K562 (cell line): ENCODE measurements at regions not wholly inside any gene's neighbourhood (a gene's known extent, or its start where the extent isn't known, plus 50 kb on each side); places are given as distances from the start of the nearest gene placed in this dataset.

Experiments used
- ATAC-seq: fragments of 200-7000 bp; cut with Tn5 transposase; 3 replicates; pipeline ENCODE4 v1.9.1; 2020; ENCODE audit warnings: moderate library complexity
- BruUV-seq: library from RNA; stranded (reverse); fragments of 400-500 nt; replicated peaks from 2 replicates; lab custom pipeline; 2021; lab: Mats Ljungman, UMichigan
- CTCF ChIA-PET: fragments of 300-600 bp; formaldehyde crosslinking; extraction: SDS; loops from one replicate; lab custom pipeline; 2021; ENCODE audit warnings: low intra/inter-chr PET ratio; lab: Yijun Ruan, JAX
- POLR2A ChIA-PET: fragments of 300-600, 350-650 bp; sonication (Branson Sonifier 250); formaldehyde crosslinking; extraction: SDS; loops from one replicate; lab custom pipeline; 2021; ENCODE audit warnings: antibody characterized with exemption, inconsistent platforms; lab: Yijun Ruan, JAX
- DNase-seq, 4 experiments: peaks; one replicate each; pipeline versions ENCODE4 v3.0.0 to v3.0.0-alpha.2; 2011 to 2018; ENCODE audit warnings: low spot score in 3 of 4, mixed read lengths in 3 of 4; ENCODE audit errors: extremely low read depth in 1 of 4
- FAIRE-seq: peaks from 2 replicates; lab custom pipeline; 2011; peaks lifted over from hg19 to GRCh38; lab: Jason Lieb, UNC
- H2AFZ ChIP-seq: 2 replicates; pipeline ENCODE4 v1.6.0; 2011; ENCODE audit warnings: low read depth, low read length, control low read depth, inconsistent platforms
- H3K27ac ChIP-seq: fragments of 200-600 bp; 3 replicates; pipeline ENCODE4 v1.8.0; 2011; ENCODE audit warnings: low read depth, mild to moderate bottlenecking, control low read depth, inconsistent platforms, low read length, moderate library complexity, mixed read lengths; ENCODE audit errors: extremely low read depth
- H3K27me3 ChIP-seq, 2 experiments: fragments of 300-600 bp in 1 of 2; 2 replicates in 1 of 2; 3 replicates in 1 of 2; pipeline versions ENCODE4 v1.6.0 to v1.8.0; 2011; ENCODE audit warnings: inconsistent platforms in 2 of 2, low read length in 2 of 2, mild to moderate bottlenecking in 1 of 2, mixed read lengths in 1 of 2, moderate library complexity in 1 of 2; ENCODE audit not compliant: control insufficient read depth in 2 of 2, insufficient read depth in 2 of 2
- H3K36me3 ChIP-seq: fragments of 300-600 bp; 3 replicates; pipeline ENCODE4 v1.8.0; 2011; ENCODE audit warnings: mild to moderate bottlenecking, low read length, inconsistent platforms; ENCODE audit not compliant: control insufficient read depth, insufficient read depth
- H3K4me1 ChIP-seq, 2 experiments: fragments of 200-600 bp in 1 of 2; replicated peaks in 1 of 2; 2 replicates in 1 of 2; 3 replicates in 1 of 2; pipeline versions ENCODE4 v1.5.1 to v1.8.0; 2011; ENCODE audit warnings: inconsistent platforms in 2 of 2, low read length in 2 of 2, mild to moderate bottlenecking in 1 of 2, mixed read lengths in 1 of 2, moderate library complexity in 1 of 2; ENCODE audit not compliant: control insufficient read depth in 2 of 2, insufficient read depth in 2 of 2
- H3K4me2 ChIP-seq: 2 replicates; pipeline ENCODE4 v1.6.1; 2011; ENCODE audit warnings: low read length, control low read depth, inconsistent platforms, mixed read lengths; ENCODE audit not compliant: insufficient read depth
- H3K4me3 ChIP-seq: fragments of 200-600 bp; sonication (generic), shearing (Covaris generic); 2 replicates; pipeline ENCODE4 v1.5.1; 2016; ENCODE audit warnings: control low read depth, inconsistent platforms
- H3K79me2 ChIP-seq: fragments of 200-600 bp; 3 replicates; pipeline ENCODE4 v1.8.0; 2011; ENCODE audit warnings: low read length, inconsistent platforms; ENCODE audit not compliant: control insufficient read depth, insufficient read depth
- H3K9ac ChIP-seq, 2 experiments: 2 replicates each; pipeline versions ENCODE4 v1.6.0 to v1.6.1; 2011; ENCODE audit warnings: low read depth in 2 of 2, low read length in 2 of 2, control low read depth in 1 of 2, inconsistent platforms in 1 of 2, mild to moderate bottlenecking in 1 of 2, mixed read lengths in 1 of 2; ENCODE audit not compliant: insufficient read depth in 1 of 2
- H3K9me1 ChIP-seq: one replicate; pipeline ENCODE4 v1.6.0; 2011; ENCODE audit warnings: inconsistent platforms, mild to moderate bottlenecking, low read length, moderate library complexity; ENCODE audit not compliant: control insufficient read depth, insufficient read depth
- H3K9me3 ChIP-seq: replicated peaks from 2 replicates; pipeline ENCODE4 v1.5.1; 2011; ENCODE audit warnings: low read depth, low read length, inconsistent platforms; ENCODE audit not compliant: control insufficient read depth, insufficient read depth
- H4K20me1 ChIP-seq: replicated peaks from 2 replicates; pipeline ENCODE4 v1.6.1; 2011; ENCODE audit warnings: low read length, inconsistent platforms, mixed read lengths; ENCODE audit not compliant: control insufficient read depth, insufficient read depth
- KDM2B ChIP-seq: fragments of 250-450 bp; sonication (Bioruptor Pico); IDR thresholded peaks from 2 replicates; pipeline ENCODE4 v1.8.0; 2021; ENCODE audit warnings: mild to moderate bottlenecking, moderate library complexity
- POLR2AphosphoS5 ChIP-seq: IDR thresholded peaks from 2 replicates; pipeline ENCODE4 v1.6.1; 2011; ENCODE audit warnings: mild to moderate bottlenecking, low read depth, low read length, moderate library complexity; ENCODE audit not compliant: control insufficient read depth, insufficient read depth
- RBM15 ChIP-seq: fragments of 200-400 bp; formaldehyde crosslinking; IDR thresholded peaks from 2 replicates; pipeline ENCODE4 v1.6.1; 2018; ENCODE audit warnings: mild to moderate bottlenecking, low read length, moderate library complexity; ENCODE audit not compliant: insufficient read depth
- WGBS: fragments of 100-300 bp; shearing (Covaris generic); methylation state at CpG from one replicate; pipeline ENCODE4 v1.1.6; 2016; ENCODE audit warnings: low coverage, mixed read lengths; ENCODE audit not compliant: insufficient coverage; ENCODE audit errors: missing lambda C conversion rate; 5-methylcytosine and 5-hydroxymethylcytosine counted together
- in situ Hi-C: fragments of 300-500 bp; cut with MboI; formaldehyde crosslinking; loops from 4 replicates; pipeline ENCODE4 v1.15.0; 2018; ENCODE audit warnings: inconsistent platforms, mixed read lengths
- intact Hi-C: fragments of 100-400 bp; cut with micrococcal nuclease; formaldehyde crosslinking; loops from 2 replicates; pipeline ENCODE4 v1.14.2; 2022
- TF ChIP-seq, protein P1 (sequence below): fragments of 450-650 bp; formaldehyde crosslinking; IDR thresholded peaks from 2 replicates; pipeline ENCODE4 v1.4.0; 2020; ENCODE audit warnings: mild to moderate bottlenecking, mixed read lengths
- TF ChIP-seq, protein P2 (sequence below): conservative IDR thresholded peaks from 2 replicates; pipeline ENCODE4 v1.6.1; 2011; ENCODE audit warnings: low read depth, mild to moderate bottlenecking, low read length; ENCODE audit not compliant: control insufficient read depth
- TF ChIP-seq, protein P3 (sequence below): sonication (generic); IDR thresholded peaks from 2 replicates; pipeline ENCODE4 v1.6.1; 2016
- TF ChIP-seq, protein P4 (sequence below): IDR thresholded peaks from 3 replicates; pipeline ENCODE4 v1.6.1; 2011; ENCODE audit warnings: borderline replicate concordance, mild to moderate bottlenecking; ENCODE audit not compliant: insufficient read length, insufficient read depth
- TF ChIP-seq, protein P5 (sequence below): IDR thresholded peaks from 2 replicates; pipeline ENCODE4 v1.6.1; 2014; ENCODE audit warnings: antibody characterized with exemption

DNA sequence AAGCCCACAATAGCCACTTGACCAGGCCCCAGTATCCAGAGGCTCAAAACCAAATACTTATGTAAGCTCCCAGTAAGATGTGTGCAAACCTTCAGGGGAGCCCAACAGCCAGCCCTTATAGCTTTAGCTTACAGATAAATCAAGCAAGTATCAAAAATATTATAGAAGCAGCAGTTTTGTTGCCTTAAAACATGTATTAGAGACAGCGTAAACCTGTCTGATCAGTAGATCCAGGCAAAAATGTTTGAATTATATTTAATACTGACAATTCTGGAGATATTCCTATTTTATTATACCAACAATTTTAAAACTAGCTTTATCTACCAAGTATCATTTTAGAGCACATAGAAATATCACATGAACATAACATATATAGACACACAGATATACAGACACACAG lies 365.6 kb upstream of the KLF4 start:
- no peak overlapping the region for H3K27ac ChIP-seq
- no peak for TF ChIP-seq POLR2AphosphoS5
- TF ChIP-seq KDM2B (CRISPR knock-in tag), result no peak
- no peak for DNase-seq
- intact Hi-C loops (no loop called here), in situ Hi-C loops (no loop called here)
- no peaks in the 10 kb centered on the region for H4K20me1 ChIP-seq
- BruUV-seq, result no TSS peak
- H3K9me1 ChIP-seq, result no peaks in the 10 kb centered on the region
- H2AFZ ChIP-seq, result no peak overlapping the region
- no peak overlapping the region for H3K4me2 ChIP-seq
- FAIRE-seq, result no peak
- WGBS, result 25% methylated on average over 1 of the region's 1 CpG
- no peaks in the 10 kb centered on the region for H3K79me2 ChIP-seq
- no peaks in the 10 kb centered on the region for H3K9me3 ChIP-seq
- H3K4me1 ChIP-seq, result no peaks in the 10 kb centered on the region
- ChIA-PET POLR2A (no interaction called here), CTCF (no interaction called here)
- no peak for ATAC-seq
- peaks cover 0 to 13% of the 10 kb centered on the region in 2 experiments; a peak in 3 of 5 replicates for H3K27me3 ChIP-seq
- no peaks in the 10 kb centered on the region for H3K36me3 ChIP-seq
- no peak overlapping the region for H3K4me3 ChIP-seq
- H3K9ac ChIP-seq, result no peak overlapping the region

DNA sequence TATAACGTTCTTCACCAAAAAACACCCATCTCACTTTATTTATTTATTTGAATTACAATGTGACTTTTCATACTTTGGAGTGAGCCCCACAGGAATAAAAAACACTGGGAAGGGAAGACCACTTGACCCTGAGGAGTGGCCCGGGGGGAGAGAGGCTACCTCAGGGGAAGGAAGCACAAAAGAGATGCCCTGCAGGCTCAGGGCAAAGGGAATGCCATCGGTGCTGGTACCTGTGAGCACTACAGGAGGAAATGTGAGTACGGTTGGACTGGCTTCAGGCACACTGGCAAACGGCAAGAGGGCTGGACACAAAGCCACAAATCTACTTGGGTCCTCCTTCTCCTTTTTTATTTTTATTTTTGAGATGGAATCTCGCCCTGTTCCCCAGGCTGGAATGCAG lies 363.9 kb upstream of the KLF4 start:
- no TSS peak for BruUV-seq
- Histone ChIP-seq H3K27ac (no peak overlapping the region), H3K9ac (no peak overlapping the region), H4K20me1 (no peaks in the 10 kb centered on the region), H3K9me3 (no peaks in the 10 kb centered on the region), H2AFZ (no peak overlapping the region), H3K27me3 (peaks cover 0 to 18% of the 10 kb centered on the region in 2 experiments; a peak in 3 of 5 replicates), H3K4me2 (no peak overlapping the region), H3K79me2 (no peaks in the 10 kb centered on the region), H3K4me1 (no peaks in the 10 kb centered on the region), H3K4me3 (no peak overlapping the region), H3K9me1 (no peaks in the 10 kb centered on the region), H3K36me3 (no peaks in the 10 kb centered on the region)
- ChIA-PET CTCF (no interaction called here), POLR2A (no interaction called here)
- intact Hi-C loops (no loop called here), in situ Hi-C loops (no loop called here)
- ATAC-seq, result no peak
- 0% methylated on average over 6 of the region's 6 CpGs for WGBS
- FAIRE-seq, result no peak
- DNase-seq, result no peak
- no peak for TF ChIP-seq RBM15
- TF ChIP-seq, protein P1, sequence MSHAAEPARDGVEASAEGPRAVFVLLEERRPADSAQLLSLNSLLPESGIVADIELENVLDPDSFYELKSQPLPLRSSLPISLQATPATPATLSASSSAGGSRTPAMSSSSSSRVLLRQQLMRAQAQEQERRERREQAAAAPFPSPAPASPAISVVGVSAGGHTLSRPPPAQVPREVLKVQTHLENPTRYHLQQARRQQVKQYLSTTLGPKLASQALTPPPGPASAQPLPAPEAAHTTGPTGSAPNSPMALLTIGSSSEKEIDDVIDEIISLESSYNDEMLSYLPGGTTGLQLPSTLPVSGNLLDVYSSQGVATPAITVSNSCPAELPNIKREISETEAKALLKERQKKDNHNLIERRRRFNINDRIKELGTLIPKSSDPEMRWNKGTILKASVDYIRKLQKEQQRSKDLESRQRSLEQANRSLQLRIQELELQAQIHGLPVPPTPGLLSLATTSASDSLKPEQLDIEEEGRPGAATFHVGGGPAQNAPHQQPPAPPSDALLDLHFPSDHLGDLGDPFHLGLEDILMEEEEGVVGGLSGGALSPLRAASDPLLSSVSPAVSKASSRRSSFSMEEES (CRISPR knock-in tag), result no peak
- TF ChIP-seq, protein P2, sequence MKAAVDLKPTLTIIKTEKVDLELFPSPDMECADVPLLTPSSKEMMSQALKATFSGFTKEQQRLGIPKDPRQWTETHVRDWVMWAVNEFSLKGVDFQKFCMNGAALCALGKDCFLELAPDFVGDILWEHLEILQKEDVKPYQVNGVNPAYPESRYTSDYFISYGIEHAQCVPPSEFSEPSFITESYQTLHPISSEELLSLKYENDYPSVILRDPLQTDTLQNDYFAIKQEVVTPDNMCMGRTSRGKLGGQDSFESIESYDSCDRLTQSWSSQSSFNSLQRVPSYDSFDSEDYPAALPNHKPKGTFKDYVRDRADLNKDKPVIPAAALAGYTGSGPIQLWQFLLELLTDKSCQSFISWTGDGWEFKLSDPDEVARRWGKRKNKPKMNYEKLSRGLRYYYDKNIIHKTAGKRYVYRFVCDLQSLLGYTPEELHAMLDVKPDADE, result no peak
- TF ChIP-seq, protein P3, sequence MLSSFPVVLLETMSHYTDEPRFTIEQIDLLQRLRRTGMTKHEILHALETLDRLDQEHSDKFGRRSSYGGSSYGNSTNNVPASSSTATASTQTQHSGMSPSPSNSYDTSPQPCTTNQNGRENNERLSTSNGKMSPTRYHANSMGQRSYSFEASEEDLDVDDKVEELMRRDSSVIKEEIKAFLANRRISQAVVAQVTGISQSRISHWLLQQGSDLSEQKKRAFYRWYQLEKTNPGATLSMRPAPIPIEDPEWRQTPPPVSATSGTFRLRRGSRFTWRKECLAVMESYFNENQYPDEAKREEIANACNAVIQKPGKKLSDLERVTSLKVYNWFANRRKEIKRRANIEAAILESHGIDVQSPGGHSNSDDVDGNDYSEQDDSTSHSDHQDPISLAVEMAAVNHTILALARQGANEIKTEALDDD, result no peak
- TF ChIP-seq, protein P4, sequence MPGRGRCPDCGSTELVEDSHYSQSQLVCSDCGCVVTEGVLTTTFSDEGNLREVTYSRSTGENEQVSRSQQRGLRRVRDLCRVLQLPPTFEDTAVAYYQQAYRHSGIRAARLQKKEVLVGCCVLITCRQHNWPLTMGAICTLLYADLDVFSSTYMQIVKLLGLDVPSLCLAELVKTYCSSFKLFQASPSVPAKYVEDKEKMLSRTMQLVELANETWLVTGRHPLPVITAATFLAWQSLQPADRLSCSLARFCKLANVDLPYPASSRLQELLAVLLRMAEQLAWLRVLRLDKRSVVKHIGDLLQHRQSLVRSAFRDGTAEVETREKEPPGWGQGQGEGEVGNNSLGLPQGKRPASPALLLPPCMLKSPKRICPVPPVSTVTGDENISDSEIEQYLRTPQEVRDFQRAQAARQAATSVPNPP, result no peak
- TF ChIP-seq, protein P5, sequence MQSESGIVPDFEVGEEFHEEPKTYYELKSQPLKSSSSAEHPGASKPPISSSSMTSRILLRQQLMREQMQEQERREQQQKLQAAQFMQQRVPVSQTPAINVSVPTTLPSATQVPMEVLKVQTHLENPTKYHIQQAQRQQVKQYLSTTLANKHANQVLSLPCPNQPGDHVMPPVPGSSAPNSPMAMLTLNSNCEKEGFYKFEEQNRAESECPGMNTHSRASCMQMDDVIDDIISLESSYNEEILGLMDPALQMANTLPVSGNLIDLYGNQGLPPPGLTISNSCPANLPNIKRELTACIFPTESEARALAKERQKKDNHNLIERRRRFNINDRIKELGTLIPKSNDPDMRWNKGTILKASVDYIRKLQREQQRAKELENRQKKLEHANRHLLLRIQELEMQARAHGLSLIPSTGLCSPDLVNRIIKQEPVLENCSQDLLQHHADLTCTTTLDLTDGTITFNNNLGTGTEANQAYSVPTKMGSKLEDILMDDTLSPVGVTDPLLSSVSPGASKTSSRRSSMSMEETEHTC, result no peak
